ENCODE measurements at regions not wholly inside any gene's neighbourhood (a gene's known extent, or its start where the extent isn't known, plus 50 kb on each side); places are given as distances from the start of the nearest gene placed in this dataset.

DNA sequence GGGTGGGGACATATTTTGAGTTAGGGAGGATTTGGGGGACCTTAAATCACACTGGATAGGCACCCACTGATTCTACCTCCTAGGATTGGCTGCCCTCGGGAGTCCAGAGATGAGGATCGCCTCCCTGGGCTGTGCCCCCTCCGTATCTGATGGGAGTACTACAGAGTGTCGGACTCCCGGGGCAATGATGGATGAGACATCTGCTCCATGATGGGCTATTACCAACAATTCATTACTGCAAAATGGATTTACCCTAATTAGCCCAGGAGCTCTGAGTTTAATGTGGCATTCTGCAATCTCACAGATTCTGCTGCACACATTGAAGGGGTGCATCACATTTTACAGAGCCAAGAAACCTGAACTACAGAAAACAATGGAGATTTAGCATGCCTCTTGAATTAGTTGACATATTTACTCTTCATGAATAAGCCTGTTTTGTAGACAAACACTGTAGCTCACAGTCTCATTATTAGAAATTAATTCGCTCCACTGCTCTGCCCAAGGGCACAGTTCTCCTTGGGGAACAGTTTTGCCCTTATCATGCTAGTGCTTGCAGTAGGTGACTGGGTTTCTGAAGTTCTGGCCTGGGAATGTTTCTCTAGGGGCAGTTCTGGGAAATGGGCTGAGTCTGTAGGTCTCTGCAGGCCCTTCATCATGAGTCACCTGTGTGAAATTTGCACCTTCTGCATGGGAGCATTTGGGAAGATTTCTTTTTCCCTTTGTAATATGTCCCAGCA lies 217.1 kb upstream of the PLET1 start:
- intact Hi-C loops (cut with micrococcal nuclease), result no loop called here
- no peak for DNase-seq (ENCODE audit: low read depth, low spot score)
- POLR2A ChIA-PET, result no interaction called here

More for the DNA sequence above, 217.1 kb upstream of the PLET1 start:
- Histone ChIP-seq H2AFZ (ENCODE audit: low read depth, low read length, poor library complexity, severe bottlenecking) (no peak overlapping the region), H3K27me3 (ENCODE audit: insufficient read depth, low read length) (peaks cover 83% of the 10 kb centered on the region), H3K79me2 (ENCODE audit: insufficient read depth, low read length) (no peaks in the 10 kb centered on the region), H3K27ac (ENCODE audit: low read depth, low read length) (no peak overlapping the region), H3K9me3 (ENCODE audit: control insufficient read depth in 1 of 2, insufficient read depth in 1 of 2, low read depth in 1 of 2, low read length in 2 of 2) (no peaks in the 10 kb centered on the region), H3K9me2 (ENCODE audit: insufficient read depth) (no peaks in the 10 kb centered on the region), H4K20me1 (ENCODE audit: insufficient read depth) (no peaks in the 10 kb centered on the region), H3K4me3 (replicated peaks in 1 of 2; ENCODE audit: low read depth in 1 of 2, low read length in 2 of 2) (no peak overlapping the region), H3K4me2 (ENCODE audit: low read length) (no peak overlapping the region), H3K4me1 (ENCODE audit: control insufficient read depth in 1 of 2, insufficient read depth in 2 of 2, low read length in 2 of 2) (no peaks in the 10 kb centered on the region), H3K9ac (ENCODE audit: low read length) (no peak overlapping the region), H3K36me3 (ENCODE audit: control insufficient read depth in 1 of 2, insufficient read depth in 2 of 2, low read length in 2 of 2) (no peaks in the 10 kb centered on the region)
- ChIA-PET RAD21 (ENCODE audit: low non-redundant PET in 1 of 2, low total read pairs in 2 of 2, uncharacterized antibody in 2 of 2, unreplicated experiment in 2 of 2) (no interaction called here), CTCF (no interaction called here)
- TF ChIP-seq FOSL1 (IDR thresholded peaks at IDR 0.05; ENCODE audit: low read depth) (no peak), SP1 (IDR thresholded peaks at IDR 0.05; ENCODE audit: low read depth) (no peak), ELF1 (IDR thresholded peaks at IDR 0.05; ENCODE audit: borderline replicate concordance, low read depth) (no peak), POLR2A (IDR thresholded peaks at IDR 0.05; ENCODE audit: borderline replicate concordance, extremely low read depth, insufficient read depth, insufficient read length) (no peak), CBX3 (IDR thresholded peaks at IDR 0.05; ENCODE audit: low read depth) (no peak), YY1 (IDR thresholded peaks at IDR 0.05; ENCODE audit: extremely low read depth, insufficient replicate concordance, low read depth, low read length) (no peak), JUND (IDR thresholded peaks at IDR 0.05) (no peak), CEBPB (IDR thresholded peaks at IDR 0.05; ENCODE audit: low read depth) (no peak), ZNF274 (IDR thresholded peaks at IDR 0.05; ENCODE audit: low read depth, low read length) (no peak), ZFX (IDR thresholded peaks at IDR 0.05) (no peak), SRF (IDR thresholded peaks at IDR 0.05; ENCODE audit: low read depth) (no peak), EZH2 (IDR thresholded peaks at IDR 0.05) (no peak), EGR1 (IDR thresholded peaks at IDR 0.05; ENCODE audit: low read depth) (no peak), SIN3A (IDR thresholded peaks at IDR 0.05; ENCODE audit: low read depth) (no peak)
- TF ChIP-seq, protein P1, sequence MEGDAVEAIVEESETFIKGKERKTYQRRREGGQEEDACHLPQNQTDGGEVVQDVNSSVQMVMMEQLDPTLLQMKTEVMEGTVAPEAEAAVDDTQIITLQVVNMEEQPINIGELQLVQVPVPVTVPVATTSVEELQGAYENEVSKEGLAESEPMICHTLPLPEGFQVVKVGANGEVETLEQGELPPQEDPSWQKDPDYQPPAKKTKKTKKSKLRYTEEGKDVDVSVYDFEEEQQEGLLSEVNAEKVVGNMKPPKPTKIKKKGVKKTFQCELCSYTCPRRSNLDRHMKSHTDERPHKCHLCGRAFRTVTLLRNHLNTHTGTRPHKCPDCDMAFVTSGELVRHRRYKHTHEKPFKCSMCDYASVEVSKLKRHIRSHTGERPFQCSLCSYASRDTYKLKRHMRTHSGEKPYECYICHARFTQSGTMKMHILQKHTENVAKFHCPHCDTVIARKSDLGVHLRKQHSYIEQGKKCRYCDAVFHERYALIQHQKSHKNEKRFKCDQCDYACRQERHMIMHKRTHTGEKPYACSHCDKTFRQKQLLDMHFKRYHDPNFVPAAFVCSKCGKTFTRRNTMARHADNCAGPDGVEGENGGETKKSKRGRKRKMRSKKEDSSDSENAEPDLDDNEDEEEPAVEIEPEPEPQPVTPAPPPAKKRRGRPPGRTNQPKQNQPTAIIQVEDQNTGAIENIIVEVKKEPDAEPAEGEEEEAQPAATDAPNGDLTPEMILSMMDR (IDR thresholded peaks at IDR 0.05 in 2 of 3, conservative IDR thresholded peaks at IDR 0.05 in 1 of 3; ENCODE audit: borderline replicate concordance in 1 of 3, insufficient read depth in 1 of 3, low read depth in 2 of 3, low read length in 2 of 3), result no peak
- TF ChIP-seq, protein P2, sequence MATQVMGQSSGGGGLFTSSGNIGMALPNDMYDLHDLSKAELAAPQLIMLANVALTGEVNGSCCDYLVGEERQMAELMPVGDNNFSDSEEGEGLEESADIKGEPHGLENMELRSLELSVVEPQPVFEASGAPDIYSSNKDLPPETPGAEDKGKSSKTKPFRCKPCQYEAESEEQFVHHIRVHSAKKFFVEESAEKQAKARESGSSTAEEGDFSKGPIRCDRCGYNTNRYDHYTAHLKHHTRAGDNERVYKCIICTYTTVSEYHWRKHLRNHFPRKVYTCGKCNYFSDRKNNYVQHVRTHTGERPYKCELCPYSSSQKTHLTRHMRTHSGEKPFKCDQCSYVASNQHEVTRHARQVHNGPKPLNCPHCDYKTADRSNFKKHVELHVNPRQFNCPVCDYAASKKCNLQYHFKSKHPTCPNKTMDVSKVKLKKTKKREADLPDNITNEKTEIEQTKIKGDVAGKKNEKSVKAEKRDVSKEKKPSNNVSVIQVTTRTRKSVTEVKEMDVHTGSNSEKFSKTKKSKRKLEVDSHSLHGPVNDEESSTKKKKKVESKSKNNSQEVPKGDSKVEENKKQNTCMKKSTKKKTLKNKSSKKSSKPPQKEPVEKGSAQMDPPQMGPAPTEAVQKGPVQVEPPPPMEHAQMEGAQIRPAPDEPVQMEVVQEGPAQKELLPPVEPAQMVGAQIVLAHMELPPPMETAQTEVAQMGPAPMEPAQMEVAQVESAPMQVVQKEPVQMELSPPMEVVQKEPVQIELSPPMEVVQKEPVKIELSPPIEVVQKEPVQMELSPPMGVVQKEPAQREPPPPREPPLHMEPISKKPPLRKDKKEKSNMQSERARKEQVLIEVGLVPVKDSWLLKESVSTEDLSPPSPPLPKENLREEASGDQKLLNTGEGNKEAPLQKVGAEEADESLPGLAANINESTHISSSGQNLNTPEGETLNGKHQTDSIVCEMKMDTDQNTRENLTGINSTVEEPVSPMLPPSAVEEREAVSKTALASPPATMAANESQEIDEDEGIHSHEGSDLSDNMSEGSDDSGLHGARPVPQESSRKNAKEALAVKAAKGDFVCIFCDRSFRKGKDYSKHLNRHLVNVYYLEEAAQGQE (IDR thresholded peaks at IDR 0.05; ENCODE audit: low read depth), result no peak
- TF ChIP-seq, protein P3, sequence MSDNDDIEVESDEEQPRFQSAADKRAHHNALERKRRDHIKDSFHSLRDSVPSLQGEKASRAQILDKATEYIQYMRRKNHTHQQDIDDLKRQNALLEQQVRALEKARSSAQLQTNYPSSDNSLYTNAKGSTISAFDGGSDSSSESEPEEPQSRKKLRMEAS (IDR thresholded peaks at IDR 0.05), result no peak
- TF ChIP-seq, protein P4, sequence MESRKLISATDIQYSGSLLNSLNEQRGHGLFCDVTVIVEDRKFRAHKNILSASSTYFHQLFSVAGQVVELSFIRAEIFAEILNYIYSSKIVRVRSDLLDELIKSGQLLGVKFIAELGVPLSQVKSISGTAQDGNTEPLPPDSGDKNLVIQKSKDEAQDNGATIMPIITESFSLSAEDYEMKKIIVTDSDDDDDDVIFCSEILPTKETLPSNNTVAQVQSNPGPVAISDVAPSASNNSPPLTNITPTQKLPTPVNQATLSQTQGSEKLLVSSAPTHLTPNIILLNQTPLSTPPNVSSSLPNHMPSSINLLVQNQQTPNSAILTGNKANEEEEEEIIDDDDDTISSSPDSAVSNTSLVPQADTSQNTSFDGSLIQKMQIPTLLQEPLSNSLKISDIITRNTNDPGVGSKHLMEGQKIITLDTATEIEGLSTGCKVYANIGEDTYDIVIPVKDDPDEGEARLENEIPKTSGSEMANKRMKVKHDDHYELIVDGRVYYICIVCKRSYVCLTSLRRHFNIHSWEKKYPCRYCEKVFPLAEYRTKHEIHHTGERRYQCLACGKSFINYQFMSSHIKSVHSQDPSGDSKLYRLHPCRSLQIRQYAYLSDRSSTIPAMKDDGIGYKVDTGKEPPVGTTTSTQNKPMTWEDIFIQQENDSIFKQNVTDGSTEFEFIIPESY (IDR thresholded peaks at IDR 0.05; ENCODE audit: extremely low read depth, insufficient replicate concordance, low read length), result no peak
- BruUV-seq (replicated peaks), result no TSS peak
- ATAC-seq, result no peak

Measured in HCT116 (cell line).